Kidney epithelial cell (primary cell): ENCODE measurements at regions not wholly inside any gene's neighbourhood (a gene's known extent, or its start where the extent isn't known, plus 50 kb on each side); places are given as distances from the start of the nearest gene placed in this dataset.

Experiments
- DNase-seq: peaks from one replicate; pipeline ENCODE4 v3.0.0-alpha.2; 2010; ENCODE audit warnings: low read depth
- H3K27me3 ChIP-seq: 2 replicates; pipeline ENCODE4 v1.6.0; 2011; ENCODE audit warnings: low read length; ENCODE audit not compliant: control insufficient read depth, insufficient read depth
- H3K36me3 ChIP-seq: 2 replicates; pipeline ENCODE4 v1.5.1; 2011; ENCODE audit warnings: low read length; ENCODE audit not compliant: control insufficient read depth, insufficient read depth
- H3K4me3 ChIP-seq: 2 replicates; pipeline ENCODE4 v1.5.1; 2011; ENCODE audit warnings: low read depth, mild to moderate bottlenecking, control low read depth, low read length
- CTCF ChIP-seq: IDR thresholded peaks from 2 replicates; pipeline ENCODE4 v1.5.1; 2011; ENCODE audit warnings: mild to moderate bottlenecking, moderate library complexity, low read length, control low read depth, inconsistent platforms; ENCODE audit not compliant: insufficient read depth, poor library complexity, severe bottlenecking

GRCh38 chr9:91033797-91034196, 232.2 kb downstream of the SYK start:
- peak; percentile 46 for TF ChIP-seq CTCF
- H3K4me3 ChIP-seq: no peak overlapping the region
- no peaks in the 10 kb centered on the region for H3K27me3 ChIP-seq
- DNase-seq: no peak
- H3K36me3 ChIP-seq: no peaks in the 10 kb centered on the region

- Histone ChIP-seq H3K36me3 (no peaks in the 10 kb centered on the region), H3K4me3 (no peak overlapping the region), H3K27me3 (no peaks in the 10 kb centered on the region)
- TF ChIP-seq CTCF: no peak
- DNase-seq: no peak
These were observed 232.9 kb downstream of the SYK start for GRCh38 chr9:91034521-91034920.

GRCh38 chr9:91034976-91035824, 233.6 kb downstream of the SYK start:
- Histone ChIP-seq H3K4me3 (no peak overlapping the region), H3K36me3 (no peaks in the 10 kb centered on the region), H3K27me3 (no peaks in the 10 kb centered on the region)
- TF ChIP-seq CTCF: no peak
- no peak for DNase-seq

GRCh38 chr9:91035825-91036208, 234.2 kb downstream of the SYK start:
- H3K27me3 ChIP-seq: no peaks in the 10 kb centered on the region
- H3K4me3 ChIP-seq: no peak overlapping the region
- TF ChIP-seq CTCF: no peak
- DNase-seq: no peak
- no peaks in the 10 kb centered on the region for H3K36me3 ChIP-seq

GRCh38 chr9:91036356-91036755, 234.7 kb downstream of the SYK start:
- Histone ChIP-seq H3K4me3 (no peak overlapping the region), H3K27me3 (no peaks in the 10 kb centered on the region), H3K36me3 (no peaks in the 10 kb centered on the region)
- TF ChIP-seq CTCF: no peak
- DNase-seq: no peak

GRCh38 chr9:91036826-91037510, 235.3 kb downstream of the SYK start:
- DNase-seq: peak; percentile 67
- peak; percentile 64 for TF ChIP-seq CTCF
- Histone ChIP-seq H3K4me3 (no peak overlapping the region), H3K27me3 (no peaks in the 10 kb centered on the region), H3K36me3 (no peaks in the 10 kb centered on the region)
